ENCODE measurements at regions not wholly inside any gene's neighbourhood (a gene's known extent, or its start where the extent isn't known, plus 50 kb on each side); places are given as distances from the start of the nearest gene placed in this dataset.

DNA sequence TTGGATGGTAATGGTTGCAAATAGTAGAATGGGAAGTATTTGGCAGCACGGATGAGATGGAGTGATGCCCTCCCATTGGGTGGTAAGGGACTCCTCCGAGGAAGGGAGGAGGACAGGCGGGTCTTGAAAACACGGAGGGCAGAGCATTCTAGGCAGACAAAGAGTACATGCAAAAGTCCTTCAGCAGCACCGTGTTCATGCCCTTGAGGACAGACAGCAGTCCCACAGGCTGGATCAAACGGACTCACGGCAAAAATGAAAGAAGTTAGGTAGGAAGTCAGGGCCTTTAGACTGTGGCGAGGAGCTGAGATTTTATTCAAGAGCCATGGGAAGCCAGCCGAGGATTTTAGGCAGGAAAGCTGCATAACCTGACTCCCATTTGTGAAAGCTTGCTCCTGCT, 253.9 kb downstream of the RHOU start:
- no peak for DNase-seq (ENCODE audit: low read depth in 2 of 2)

DNA sequence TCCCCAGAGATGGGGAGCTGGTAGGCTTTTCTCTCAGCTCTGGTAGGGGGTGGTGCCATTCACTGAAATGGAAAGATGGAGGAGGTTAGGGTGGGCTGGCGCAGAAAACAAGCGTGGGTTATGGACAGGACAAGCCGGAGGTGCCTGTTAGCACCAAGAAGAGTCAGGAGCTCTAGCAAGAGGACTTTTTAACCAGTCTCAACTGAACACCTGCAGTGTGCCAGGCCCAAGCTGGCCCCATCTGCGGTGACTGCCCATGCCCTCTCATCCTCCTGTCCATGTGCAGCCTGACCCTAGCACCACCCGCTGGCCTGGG, 254.4 kb downstream of the RHOU start:
- DNase-seq (ENCODE audit: low read depth in 2 of 2) = no peak

DNA sequence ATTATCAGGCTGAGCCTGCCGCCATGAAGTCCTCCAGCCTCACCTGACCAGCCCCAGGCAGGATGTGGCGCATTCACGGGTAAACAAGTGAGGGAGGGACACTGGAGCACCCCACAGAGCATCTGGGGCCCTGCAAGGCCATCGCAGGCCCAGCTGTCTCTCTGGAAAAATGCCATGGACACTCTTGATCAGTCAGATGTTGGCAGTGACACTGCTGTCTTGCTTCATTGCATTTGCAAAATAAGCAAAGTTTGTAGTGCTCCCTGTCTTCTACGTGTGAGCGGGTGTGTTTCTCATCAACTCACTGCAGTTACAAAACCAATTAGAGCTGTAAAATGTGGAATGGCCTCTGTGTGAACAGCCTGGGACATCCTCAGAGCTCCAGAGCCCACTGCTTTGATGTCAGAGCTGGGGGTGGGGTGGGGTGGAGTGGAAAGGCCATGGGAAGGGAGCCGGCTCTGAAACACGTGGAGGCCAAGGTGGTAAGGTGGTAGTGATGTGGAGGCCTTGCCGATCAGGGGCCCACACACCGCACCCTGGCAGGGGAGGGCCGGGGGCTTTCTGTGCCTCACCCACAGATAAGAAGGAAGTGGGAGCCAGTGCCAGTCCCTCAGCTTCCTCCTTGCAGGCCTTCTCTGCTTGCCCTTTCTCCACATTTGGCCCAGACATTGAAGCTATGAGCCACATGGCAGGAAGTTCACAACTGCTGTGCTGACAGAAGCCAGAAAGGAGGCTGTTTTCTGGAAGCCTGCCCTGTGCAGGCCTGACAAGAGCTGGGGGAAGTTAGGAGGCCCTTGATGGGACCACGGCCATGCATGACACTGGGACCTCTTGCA, 254.9 kb downstream of the RHOU start:
- DNase-seq (ENCODE audit: low read depth in 2 of 2) = no peak

DNA sequence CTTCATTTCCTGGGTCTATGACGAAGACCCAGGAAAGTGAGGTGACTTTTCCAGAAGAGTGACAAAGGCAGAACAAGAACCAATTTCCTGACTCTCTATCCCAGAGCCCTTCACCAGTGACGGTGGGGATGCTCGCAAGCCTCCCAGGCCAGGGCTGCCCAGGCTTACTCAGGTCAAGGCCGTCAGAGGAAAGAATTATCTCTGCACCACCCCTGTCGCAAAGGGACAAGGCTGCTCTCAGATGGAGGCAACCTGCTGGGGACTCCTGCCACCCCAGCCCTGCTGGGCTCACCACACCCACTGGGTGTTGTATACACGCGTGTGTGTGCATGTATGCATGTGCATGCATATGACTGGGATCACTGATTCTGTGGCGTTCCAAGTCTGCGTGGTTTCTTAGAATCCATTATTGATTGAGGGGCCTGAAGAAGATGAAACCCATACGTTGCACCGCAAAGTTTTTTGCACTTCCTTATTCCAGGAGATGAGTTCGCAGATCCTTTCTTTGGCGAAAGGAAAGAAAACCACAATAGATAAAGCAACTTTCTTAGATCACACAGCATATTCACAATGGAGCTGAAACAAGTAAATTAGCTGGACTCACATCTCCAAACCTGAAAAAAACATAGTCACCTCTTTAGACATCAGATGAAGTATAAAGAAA, 255.8 kb downstream of the RHOU start:
- DNase-seq (ENCODE audit: low read depth in 2 of 2) = no peak

DNA sequence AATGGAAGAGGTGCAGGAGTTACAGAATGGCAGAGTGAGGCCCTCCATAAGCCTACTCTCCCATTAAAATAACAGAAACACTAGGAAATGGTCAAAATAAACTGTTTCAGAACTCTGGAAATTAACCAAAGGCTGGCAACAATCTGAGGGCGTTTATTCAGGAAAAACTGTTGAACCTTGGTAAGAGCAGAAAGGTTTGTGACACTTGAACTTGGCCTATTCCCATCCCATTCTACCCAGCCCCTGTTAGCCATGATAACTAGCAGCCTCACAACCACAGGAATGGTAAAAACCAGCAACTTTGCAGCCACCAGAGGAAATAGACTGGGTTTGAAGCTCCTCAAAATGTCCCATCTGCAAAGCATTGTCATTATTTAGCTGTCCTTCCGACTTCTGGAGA, 256.8 kb downstream of the RHOU start:
- no peak for DNase-seq (ENCODE audit: low read depth in 2 of 2)

DNA sequence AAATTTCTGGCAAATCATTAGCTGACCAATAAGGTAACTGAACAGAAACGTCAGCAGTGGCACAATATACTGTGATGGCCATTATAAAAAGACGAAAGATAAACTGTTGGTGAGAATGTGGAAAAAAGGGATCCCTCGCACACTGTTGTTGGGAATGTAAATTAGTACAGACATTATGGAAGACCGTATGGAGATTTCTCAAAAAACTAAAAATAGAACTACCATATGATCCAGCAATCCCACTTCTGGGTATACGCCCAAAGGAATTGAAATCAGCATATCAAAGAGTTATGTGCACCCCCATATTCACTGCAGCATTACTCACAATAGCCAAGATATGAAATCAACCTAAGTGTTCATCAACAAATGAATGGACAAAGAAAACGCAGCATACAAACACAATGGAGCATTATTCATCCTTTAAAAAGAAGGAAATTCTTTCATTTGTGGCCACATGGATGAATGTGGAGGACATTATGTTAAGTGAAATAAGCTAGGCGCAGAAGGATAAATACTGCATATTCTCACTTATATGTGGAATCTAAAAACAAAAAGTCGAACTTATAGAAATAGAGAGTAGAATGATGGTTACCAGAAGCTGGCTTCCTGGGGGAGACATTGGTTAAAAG, 257.7 kb downstream of the RHOU start:
- no peak for DNase-seq (ENCODE audit: low read depth in 2 of 2)

DNA sequence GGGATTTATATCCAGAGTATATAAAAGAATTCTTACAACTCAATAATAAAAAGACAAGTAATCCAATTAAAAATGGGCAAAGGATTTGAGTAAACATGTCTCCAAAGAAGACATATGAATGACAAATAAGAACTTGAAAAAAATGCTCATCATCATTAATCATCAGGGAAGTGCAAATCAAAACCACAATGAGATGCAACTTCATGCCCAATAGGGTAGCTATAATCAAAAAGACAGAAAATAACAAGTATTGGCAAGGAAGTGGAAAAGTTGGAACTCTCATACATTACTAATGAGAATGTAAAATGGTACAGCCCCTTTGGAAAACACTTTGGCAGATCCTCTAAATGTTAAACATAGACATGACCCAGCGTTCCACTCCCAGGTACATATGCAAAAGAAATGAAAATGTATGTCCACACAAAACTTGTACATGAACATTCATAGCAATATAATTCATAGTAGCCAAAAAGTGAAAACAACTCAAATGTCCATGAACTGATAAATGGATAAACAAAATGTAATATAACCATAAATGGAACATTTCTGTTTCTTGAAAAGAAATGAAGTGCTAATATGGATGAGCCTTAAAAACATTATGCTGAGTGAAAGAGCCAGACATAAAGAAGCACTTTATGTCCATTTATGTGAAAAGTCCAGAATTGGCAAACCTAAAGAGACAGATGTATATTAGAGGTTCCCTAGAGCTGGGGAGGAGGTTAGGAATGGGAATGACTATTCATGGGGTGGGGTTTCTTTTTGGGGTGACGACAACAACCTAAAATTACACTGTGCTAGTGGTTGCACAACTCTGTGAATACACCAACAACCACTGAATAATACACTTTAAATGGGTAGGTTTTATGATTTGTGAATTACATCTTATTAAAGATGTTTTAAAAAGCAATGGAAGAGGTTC, 259.7 kb downstream of the RHOU start:
- DNase-seq (ENCODE audit: low read depth in 2 of 2) = no peak

DNA sequence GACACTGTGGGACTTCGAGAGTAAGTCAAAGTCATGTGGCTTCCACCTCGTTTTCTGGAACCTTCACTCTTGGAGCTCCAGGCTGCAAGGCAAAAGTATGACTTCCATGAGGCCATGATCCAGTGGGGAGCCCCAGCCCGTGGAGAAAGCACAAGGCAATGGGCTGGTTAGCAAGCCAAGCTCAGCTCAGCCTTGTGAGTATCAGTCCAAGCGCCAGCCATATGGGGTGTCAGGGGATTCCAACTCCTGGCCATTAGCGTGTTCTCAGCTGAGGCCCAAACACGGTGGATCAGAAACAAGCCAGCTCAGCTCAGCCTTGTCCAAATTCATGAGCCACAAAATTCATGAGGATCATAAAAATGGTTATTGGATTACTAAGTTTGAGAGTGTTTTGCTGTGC, 261.0 kb downstream of the RHOU start:
- DNase-seq (ENCODE audit: low read depth in 2 of 2) = no peak

DNA sequence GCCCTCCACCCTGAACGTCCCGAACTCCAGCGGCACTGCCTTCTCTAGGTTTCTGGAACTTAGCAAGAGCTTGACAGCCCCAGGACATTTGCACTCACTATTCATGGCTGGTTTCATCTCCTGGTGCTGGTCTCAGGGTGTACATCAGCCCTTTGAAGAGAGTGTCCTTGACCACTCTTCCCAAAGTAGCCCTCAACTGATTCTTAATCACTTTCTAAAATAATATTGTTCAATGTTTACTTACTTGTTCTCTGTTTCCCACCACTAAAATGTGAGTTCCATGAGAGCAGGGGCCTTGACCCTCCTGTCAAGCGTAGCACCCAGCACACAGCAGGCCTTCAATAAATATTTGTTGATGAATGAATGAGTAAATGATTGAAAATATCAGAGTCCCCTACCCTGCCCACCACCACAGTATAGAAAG, 262.5 kb downstream of the RHOU start:
- no peak for DNase-seq (ENCODE audit: low read depth in 2 of 2)

DNA sequence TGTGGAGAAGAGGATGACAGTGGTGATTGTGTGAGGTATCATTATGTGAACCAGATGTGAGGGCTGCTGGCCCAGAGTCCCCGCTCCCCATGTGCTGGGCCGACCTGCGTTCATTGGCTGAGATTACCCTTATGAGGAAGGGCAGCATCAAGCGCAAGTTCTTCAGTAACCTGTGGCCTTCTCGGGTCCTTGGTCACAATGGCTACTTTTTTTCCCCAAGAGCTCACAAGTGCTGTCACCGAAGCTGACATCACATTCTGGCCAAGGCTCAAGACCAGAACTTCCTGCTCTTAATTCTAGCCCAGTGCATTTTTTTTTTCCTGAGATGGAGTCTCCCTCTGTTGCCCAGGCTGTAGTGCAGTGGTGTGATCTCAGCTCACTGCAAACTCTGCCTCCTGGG, 262.9 kb downstream of the RHOU start:
- DNase-seq (ENCODE audit: low read depth in 2 of 2) = no peak

DNA sequence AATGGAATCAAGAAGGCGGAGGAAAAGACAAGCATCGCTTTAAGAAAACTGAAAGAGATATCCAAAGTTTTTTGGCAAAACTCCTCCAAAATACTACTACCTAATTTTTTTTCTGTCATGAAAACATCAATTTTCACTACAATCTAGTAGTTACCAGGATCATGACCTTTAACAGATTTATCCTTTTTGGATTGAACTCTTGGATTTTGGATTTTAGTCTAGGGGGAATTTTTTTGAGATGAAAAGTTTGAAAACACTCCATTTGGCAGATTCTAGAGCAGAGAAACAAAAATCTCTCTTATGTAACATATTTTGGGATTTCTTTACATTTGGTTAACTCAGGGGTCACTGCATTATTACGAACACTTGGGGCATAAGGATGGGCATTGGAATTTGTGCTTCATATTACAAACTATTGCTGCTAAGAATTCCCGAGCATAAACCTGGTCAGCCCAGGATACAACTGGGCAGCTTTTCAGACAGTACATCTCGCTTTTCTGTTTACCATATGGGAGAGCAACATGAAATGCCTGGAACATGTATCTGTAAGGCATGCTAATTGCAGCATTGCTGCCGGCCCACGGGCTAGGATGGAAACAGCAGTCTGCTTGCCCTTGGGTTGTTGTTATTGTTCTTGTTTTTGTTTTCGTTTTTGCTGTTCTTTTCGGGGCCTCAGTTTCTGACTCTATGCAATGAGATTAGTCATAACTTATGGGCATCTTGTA, 264.3 kb downstream of the RHOU start:
- DNase-seq (ENCODE audit: low read depth in 2 of 2) = no peak

DNA sequence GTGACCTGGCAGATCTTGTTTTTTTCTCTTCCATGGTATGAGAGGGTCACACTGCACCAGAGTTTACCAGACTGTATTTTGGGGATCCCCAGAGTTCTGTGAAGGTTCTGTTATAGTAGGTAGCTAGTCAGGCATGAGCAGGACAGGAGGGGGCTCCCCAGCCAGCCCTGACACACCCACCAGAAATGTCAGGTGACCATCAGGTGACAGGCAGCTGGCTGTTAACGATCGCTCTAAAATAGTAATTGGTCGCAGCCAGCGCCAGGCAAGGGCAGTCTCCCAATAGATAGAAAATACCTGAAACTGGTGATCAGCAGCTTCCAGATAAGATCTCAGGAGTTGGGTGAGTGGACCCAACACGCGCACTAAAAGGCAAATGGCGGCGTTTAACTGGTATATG, 264.9 kb downstream of the RHOU start:
- DNase-seq (ENCODE audit: low read depth in 2 of 2) = no peak

DNA sequence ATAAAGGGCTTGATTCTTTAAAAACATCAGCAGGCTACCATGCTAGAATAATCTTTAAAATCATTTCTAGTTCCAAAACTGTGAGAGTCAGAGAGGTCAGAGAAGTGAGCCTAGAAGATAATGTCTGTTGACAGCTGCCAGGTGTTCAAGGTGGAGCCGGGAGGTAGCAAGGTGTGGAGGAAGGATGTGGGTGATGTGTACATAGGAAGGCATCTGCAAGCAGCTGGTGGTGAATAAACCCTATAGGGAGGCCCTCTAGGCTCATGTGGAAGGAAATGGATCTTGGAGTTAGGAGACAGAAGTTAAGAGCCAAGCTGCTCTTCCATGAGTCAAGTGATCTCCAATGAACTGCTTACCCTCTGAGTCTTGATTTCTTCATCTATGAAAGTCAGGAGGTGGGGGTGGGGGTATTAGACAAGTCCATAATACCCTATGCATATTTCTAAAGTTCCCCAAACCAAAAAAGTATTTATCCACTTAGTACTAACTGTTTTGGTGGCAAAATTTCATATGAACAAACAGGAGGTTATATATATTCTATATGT, 266.3 kb downstream of the RHOU start:
- DNase-seq (ENCODE audit: low read depth in 2 of 2) = no peak

DNA sequence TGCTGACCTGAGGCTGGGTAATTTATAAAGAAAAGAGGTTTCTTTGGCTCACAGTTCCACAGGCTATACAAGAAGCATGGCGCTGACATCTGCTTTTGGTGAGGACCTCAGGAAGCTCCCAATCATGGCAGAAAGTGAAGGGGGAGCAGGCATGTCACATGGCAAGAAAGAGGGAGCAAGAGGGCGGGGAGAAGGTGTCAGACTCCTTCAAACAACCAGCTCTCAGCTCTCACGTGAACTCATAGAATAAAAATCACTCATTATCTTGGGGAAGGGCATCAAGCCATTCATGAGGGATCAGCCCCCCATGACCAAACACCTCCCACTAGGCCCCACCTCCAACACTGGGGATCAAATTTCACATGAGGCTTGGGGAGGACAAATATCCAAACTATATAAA, 266.8 kb downstream of the RHOU start:
- no peak for DNase-seq (ENCODE audit: low read depth in 2 of 2)

DNA sequence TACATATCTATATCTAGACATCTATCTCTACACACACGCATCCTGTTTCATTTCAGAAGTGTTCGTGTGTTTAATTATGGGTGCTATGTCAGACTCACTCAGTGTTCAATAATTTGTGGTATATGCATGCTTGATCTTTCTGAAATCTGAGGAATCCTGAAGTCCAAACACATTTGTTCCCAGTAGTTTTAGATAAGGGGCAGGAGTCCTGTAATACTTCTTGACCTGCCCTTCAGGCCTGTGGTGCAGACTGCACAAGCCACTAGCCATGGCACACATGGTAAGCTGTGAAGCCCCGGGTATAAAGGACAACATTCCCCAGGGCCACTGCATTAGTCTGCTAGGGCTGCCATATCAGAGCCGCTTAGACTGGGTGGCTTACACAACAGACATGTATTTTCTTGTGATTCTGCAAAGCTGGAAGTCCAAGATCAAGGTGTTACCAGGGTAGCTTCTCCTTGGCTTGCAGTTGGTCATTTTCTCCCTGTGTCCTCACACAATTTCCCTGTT, 267.2 kb downstream of the RHOU start:
- no peak for DNase-seq (ENCODE audit: low read depth in 2 of 2)

DNA sequence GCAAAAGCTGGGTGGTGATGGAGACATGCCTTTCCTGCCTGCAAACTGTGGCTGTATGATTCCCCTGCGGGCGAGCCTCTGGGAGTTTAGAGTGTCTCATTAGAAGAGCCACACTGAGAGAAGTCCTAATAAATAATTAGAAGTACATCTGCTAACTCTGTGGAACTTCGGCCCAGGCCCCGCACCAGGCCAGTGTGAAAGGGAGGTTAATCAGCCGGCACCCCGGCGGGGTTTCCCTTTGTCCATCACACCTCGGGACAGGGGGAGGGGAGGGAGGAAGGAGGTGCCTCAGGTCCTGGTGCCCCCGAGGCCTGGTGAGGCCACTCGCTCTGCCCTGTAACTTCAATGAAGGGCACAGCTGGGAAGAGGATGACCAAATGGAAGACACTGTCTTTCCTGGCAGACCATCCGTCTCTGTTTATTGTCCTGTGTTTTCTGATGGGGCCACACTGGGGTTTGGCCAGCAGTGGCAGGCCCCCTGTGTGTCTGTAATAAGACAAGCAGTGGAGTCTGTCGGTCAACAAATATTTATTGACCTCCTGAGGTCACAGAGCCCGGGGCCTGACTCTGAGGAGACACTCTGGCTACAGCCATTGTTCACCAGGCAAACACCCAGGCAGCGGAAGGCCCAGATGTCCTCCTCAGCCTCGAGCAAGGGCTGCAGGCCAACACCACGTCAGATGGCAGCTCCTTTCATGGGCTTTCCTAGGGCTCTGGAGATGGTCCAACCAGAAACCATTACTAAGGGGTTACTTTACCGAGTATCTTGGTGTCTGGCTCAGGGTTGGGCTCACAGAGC, 267.5 kb upstream of the RAB4A start:
- DNase-seq (ENCODE audit: low read depth in 2 of 2) = no peak

DNA sequence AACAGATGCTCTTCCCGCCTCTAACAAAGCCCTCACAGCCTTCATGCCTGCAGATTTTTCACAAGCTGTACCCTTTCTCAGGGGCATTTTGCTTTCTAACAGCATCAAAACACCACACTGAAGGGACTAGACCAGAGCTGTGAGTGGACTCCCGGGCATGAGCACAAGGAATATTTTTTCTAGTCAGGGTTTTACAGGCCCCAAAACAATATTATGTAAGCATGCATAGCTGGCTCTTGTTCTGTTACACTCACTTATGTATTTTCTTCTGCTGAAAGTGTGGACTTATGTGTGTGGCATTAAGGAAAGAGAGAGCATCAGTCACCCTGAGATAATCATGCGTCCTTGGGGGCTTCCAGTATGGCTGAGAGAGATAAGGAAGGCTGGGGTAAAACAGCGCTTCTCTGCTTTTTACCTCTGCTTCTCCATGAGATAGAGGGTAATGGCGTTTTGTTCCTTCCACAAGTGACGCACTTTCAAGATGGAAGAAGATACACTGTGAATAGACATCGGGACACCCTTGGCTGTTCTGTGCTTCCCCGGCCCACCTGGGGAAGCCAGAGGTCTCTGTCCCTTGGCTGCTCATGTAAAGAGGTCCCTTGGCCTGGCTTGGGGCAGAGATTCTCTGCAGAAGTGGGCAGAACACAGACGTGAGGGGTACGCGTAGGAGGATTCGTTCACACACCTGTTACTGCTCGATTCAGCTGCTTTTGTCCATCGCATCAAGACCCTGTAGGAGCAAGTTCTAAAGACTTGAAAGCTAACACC, 266.7 kb upstream of the RAB4A start:
- no peak for DNase-seq (ENCODE audit: low read depth in 2 of 2)

DNA sequence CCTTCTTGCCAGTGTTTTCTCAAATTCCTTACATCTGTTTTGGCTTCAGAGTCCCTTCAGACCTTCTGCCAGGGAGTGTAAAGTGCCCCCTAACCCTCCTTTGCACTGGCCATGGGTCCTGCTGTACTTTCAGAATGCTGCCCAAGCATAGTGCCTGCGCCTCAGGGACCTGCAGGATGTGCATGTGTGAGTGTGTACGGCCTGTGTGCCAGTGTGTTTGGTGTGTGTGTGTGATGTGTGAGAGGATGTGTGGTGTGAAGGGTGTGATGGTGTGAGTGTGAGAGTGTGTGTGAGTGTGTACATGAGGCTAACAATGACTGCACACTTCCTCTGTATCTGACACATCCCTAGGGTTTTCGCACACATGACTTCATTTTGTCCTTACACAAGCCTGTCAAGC, 265.8 kb upstream of the RAB4A start:
- DNase-seq (ENCODE audit: low read depth in 2 of 2) = no peak

DNA sequence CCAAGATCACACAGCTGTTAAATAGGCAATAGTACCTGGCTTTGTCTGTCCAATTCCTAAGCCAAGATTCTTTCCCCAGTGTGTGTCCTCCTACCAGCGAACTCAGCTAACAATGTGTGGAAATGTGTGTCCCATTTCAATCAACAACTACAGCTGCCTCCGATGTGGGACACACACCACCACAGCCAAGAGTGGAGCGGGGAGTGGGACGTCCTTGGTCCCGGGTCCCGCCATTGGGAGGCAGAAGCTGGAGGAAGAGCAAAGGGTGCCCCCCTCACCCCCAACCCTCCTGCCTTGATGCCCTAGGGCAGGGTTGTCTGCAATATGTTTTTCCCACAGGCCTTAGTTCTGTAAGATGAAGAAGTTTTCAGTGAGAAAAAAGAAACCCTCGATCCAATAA, 265.4 kb upstream of the RAB4A start:
- DNase-seq (ENCODE audit: low read depth in 2 of 2) = no peak

Data from fibroblast of skin of left biceps (primary cell).